ENCODE measurements at regions not wholly inside any gene's neighbourhood (a gene's known extent, or its start where the extent isn't known, plus 50 kb on each side); places are given as distances from the start of the nearest gene placed in this dataset.

- TF ChIP-seq CTCF (conservative IDR thresholded peaks at IDR 0.05; ENCODE audit: low read depth in 2 of 2) (no peak), EZH2 (IDR thresholded peaks at IDR 0.05; ENCODE audit: low read depth, unreplicated experiment) (no peak), POLR2AphosphoS5 (IDR thresholded peaks at IDR 0.05; ENCODE audit: low read depth) (no peak), REST (IDR thresholded peaks at IDR 0.05; ENCODE audit: unreplicated experiment) (no peak), ZNF114 (CRISPR knock-in tag; IDR thresholded peaks at IDR 0.05) (no peak), EZH2phosphoT487 (IDR thresholded peaks at IDR 0.05; ENCODE audit: unreplicated experiment) (no peak), ZNF331 (CRISPR knock-in tag; IDR thresholded peaks at IDR 0.05; ENCODE audit: low read depth) (no peak), CREB1 (CRISPR knock-in tag; IDR thresholded peaks at IDR 0.05; ENCODE audit: low read depth) (no peak), JUNB (IDR thresholded peaks at IDR 0.05; ENCODE audit: unreplicated experiment) (no peak), NANOG (IDR thresholded peaks at IDR 0.05; ENCODE audit: borderline replicate concordance) (no peak), STAT1 (IDR thresholded peaks at IDR 0.05; ENCODE audit: unreplicated experiment) (no peak), ETS1 (IDR thresholded peaks at IDR 0.05) (no peak)
Measured at GRCh38 chr20:57928181-57928967, 218.6 kb upstream of the PMEPA1 start.
